C4-2B (cell line): ENCODE measurements at regions not wholly inside any gene's neighbourhood (a gene's known extent, or its start where the extent isn't known, plus 50 kb on each side); places are given as distances from the start of the nearest gene placed in this dataset.

Experiments used
- H3K27ac ChIP-seq: fragments of 450-650 bp; 2 replicates; pipeline ENCODE4 v1.5.1; 2017
- CTCF ChIP-seq: fragments of 450-650 bp; conservative IDR thresholded peaks from 2 replicates; pipeline ENCODE4 v1.5.1; 2017; ENCODE audit warnings: mild to moderate bottlenecking
- ZFX ChIP-seq: fragments of 450-650 bp; IDR thresholded peaks from 2 replicates; pipeline ENCODE4 v1.6.1; 2017

GRCh38 chr7:115267503-115267902 lies 345.6 kb downstream of the MDFIC start:
- H3K27ac ChIP-seq = no peak overlapping the region
- TF ChIP-seq CTCF (no peak), ZFX (no peak)

- TF ChIP-seq ZFX (no peak), CTCF (no peak)
These were observed 338.5 kb downstream of the MDFIC start for GRCh38 chr7:115260381-115260780.

GRCh38 chr7:115252461-115252860 lies 330.6 kb downstream of the MDFIC start:
- no peak overlapping the region for H3K27ac ChIP-seq

More at GRCh38 chr7:115260381-115260780, 338.5 kb downstream of the MDFIC start:
- no peak overlapping the region for H3K27ac ChIP-seq

GRCh38 chr7:115249080-115249479 lies 327.2 kb downstream of the MDFIC start:
- H3K27ac ChIP-seq = no peak overlapping the region
- TF ChIP-seq CTCF (no peak), ZFX (no peak)

More at GRCh38 chr7:115252461-115252860, 330.6 kb downstream of the MDFIC start:
- TF ChIP-seq ZFX (no peak), CTCF (no peak)

GRCh38 chr7:115241151-115241550 lies 319.3 kb downstream of the MDFIC start:
- no peak overlapping the region for H3K27ac ChIP-seq
- TF ChIP-seq CTCF = no peak
- no peak for TF ChIP-seq ZFX

GRCh38 chr7:115240242-115240641 lies 318.3 kb downstream of the MDFIC start:
- TF ChIP-seq ZFX = no peak
- no peak for TF ChIP-seq CTCF
- no peak overlapping the region for H3K27ac ChIP-seq

GRCh38 chr7:115235075-115235474 lies 313.2 kb downstream of the MDFIC start:
- H3K27ac ChIP-seq = no peak overlapping the region
- TF ChIP-seq CTCF = no peak
- TF ChIP-seq ZFX = no peak
